Suprapubic skin (tissue), 4 donors: ENCODE measurements at regions not wholly inside any gene's neighbourhood (a gene's known extent, or its start where the extent isn't known, plus 50 kb on each side); places are given as distances from the start of the nearest gene placed in this dataset.

Source experiments
- CTCF ChIP-seq, 2 donors: fragments of 200-600 bp in 1 of 2; fragments of 450-650 bp in 1 of 2; sonication (generic) in 1 of 2; IDR thresholded peaks; one replicate each; pipeline ENCODE4 v1.5.1; 2016 to 2019; ENCODE audit warnings: antibody characterized with exemption in 2 of 2, mild to moderate bottlenecking in 1 of 2, moderate library complexity in 1 of 2
- EP300 ChIP-seq: sonication (generic); formaldehyde crosslinking; IDR thresholded peaks from one replicate; pipeline ENCODE4 v1.6.1; 2017; ENCODE audit warnings: antibody characterized with exemption
- POLR2A ChIP-seq, 2 donors: fragments of 450-650 bp; IDR thresholded peaks; one replicate each; pipeline ENCODE4 v1.6.1; 2017; ENCODE audit warnings: antibody characterized with exemption in 2 of 2, mild to moderate bottlenecking in 2 of 2, moderate library complexity in 2 of 2
- POLR2AphosphoS5 ChIP-seq, 3 donors: sonication (generic); formaldehyde crosslinking; IDR thresholded peaks; one replicate each; pipeline ENCODE4 v1.6.1; 2017; ENCODE audit warnings: antibody characterized with exemption in 3 of 3

- TF ChIP-seq CTCF (IDR thresholded peaks at IDR 0.05) (no peak), POLR2A (IDR thresholded peaks at IDR 0.05) (no peak), EP300 (no peak), POLR2AphosphoS5 (IDR thresholded peaks at IDR 0.05) (no peak)
These were observed 88.3 kb downstream of the IRF2BPL start for GRCh38 chr14:76940021-76940760.
